ENCODE measurements at regions not wholly inside any gene's neighbourhood (a gene's known extent, or its start where the extent isn't known, plus 50 kb on each side); places are given as distances from the start of the nearest gene placed in this dataset.

- H3K4me3 ChIP-seq = no peak overlapping the region
- H3K27me3 ChIP-seq = no peaks in the 10 kb centered on the region
- H3K36me3 ChIP-seq = no peaks in the 10 kb centered on the region
- WGBS, 2 donors (ENCODE audit: low coverage in 1 of 2) = 40 to 74% methylated on average over 3 to 6 of the region's 6 CpGs
- TF ChIP-seq POLR2AphosphoS5 (IDR thresholded peaks at IDR 0.05) = peak in 1 of 3 donors; percentile 15
- no peak for TF ChIP-seq CTCF (IDR thresholded peaks at IDR 0.05)
- peak overlapping the region in 3 of 4 donors; percentile 21 to 49 (median 38) for H3K27ac ChIP-seq
- H3K4me1 ChIP-seq = peaks cover 10 to 56% (median 31%) of the 10 kb centered on the region in 4 donors
- DNase-seq = no peak
- no peaks in the 10 kb centered on the region for H3K9me3 ChIP-seq
- intact Hi-C loops (cut with DNase I; ENCODE audit: low total_unique reads) = loop anchor here (10.0 kb wide), 1 partner anchor 68 kb away; no protein-coding TSS in a partner anchor
- in situ Hi-C loops (cut with MboI; ENCODE audit: low pct_ligation_motif_present in 1 of 4, low pct_unique_long_range_greater_than_20kb in 1 of 4, low sequenced_read_pairs in 3 of 4) = no loop called here
Observed at GRCh38 chr5:68423154-68423811, 207.7 kb downstream of the PIK3R1 start.

DNA sequence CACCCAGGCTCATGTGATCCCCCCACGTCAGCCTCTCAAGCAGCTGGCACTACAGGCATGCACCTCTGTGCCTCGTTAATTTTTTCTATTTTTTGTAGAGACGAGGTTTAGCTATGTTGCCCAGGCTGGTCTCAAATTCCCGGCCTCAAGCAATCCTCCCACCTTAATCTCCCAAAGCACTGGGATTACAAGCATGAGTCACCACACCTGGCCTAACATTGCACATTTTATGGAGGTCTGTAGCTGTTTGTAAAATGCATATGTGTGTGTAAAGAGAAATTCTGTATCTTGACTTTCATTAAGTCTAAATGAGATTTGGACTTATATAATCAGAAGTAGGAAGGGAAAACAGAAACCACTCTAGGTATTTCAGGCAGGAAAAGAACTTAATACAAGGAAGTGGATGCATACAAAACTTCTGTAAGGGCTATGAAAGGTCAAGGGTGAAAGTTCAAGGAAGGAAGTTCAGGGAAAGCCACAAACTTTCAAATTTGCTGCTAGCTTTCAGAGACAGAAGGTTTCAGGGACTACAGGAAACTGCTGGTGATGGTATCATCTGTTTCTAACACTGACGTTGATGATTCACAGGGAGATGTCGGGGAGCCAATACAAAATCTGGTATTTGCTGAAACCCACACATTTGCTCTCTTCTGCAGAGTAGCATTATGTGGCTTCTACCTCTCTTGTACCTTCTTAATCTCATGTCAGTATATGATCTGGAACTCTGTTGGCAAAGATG lies 209.4 kb downstream of the PIK3R1 start:
- Histone ChIP-seq H3K27ac (peak overlapping the region; percentile 23 to 52 (median 44)), H3K27me3 (no peaks in the 10 kb centered on the region), H3K9me3 (no peaks in the 10 kb centered on the region), H3K4me3 (no peak overlapping the region), H3K4me1 (peaks cover 3 to 39% (median 22%) of the 10 kb centered on the region in 4 donors), H3K36me3 (no peaks in the 10 kb centered on the region)
- 50 to 74% methylated on average over 4 to 6 of the region's 6 CpGs for WGBS, 2 donors (ENCODE audit: low coverage in 1 of 2)
- in situ Hi-C loops (cut with MboI; ENCODE audit: low pct_ligation_motif_present in 1 of 4, low pct_unique_long_range_greater_than_20kb in 1 of 4, low sequenced_read_pairs in 3 of 4) = no loop called here
- DNase-seq = no peak
- no peak for TF ChIP-seq POLR2AphosphoS5 (IDR thresholded peaks at IDR 0.05)
- intact Hi-C loops (cut with DNase I; ENCODE audit: low total_unique reads) = loop anchor here (10.0 kb wide), 1 partner anchor 70 kb away; no protein-coding TSS in a partner anchor

DNA sequence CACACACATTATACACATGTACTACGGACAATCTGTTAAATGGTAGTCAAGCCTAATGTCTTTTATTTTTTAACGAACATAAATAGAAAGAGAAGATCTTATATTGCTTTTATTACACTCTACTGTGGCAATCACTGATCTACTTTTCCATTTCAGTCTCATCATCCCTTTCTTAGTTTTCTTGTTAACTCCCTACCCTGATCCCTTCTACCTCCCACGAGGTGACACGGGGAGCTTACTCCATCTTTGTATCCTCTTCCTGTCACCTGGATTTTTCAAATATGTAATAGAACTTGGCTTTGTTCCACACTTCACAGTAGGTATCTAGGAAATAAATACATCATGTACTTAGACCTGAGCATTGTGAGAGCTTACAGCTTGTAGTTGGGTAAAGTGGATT lies 211.0 kb downstream of the PIK3R1 start:
- H3K36me3 ChIP-seq = no peaks in the 10 kb centered on the region
- no peak overlapping the region for H3K27ac ChIP-seq
- H3K9me3 ChIP-seq = no peaks in the 10 kb centered on the region
- H3K27me3 ChIP-seq = no peaks in the 10 kb centered on the region
- intact Hi-C loops (cut with DNase I; ENCODE audit: low total_unique reads) (loop anchor here (10.0 kb wide), 1 partner anchor 72 kb away; no protein-coding TSS in a partner anchor), in situ Hi-C loops (cut with MboI; ENCODE audit: low pct_ligation_motif_present in 1 of 4, low pct_unique_long_range_greater_than_20kb in 1 of 4, low sequenced_read_pairs in 3 of 4) (no loop called here)
- no peak for DNase-seq
- H3K4me1 ChIP-seq = peaks cover 3 to 31% (median 16%) of the 10 kb centered on the region in 4 donors
- H3K4me3 ChIP-seq = no peak overlapping the region
- WGBS, 2 donors (ENCODE audit: low coverage in 1 of 2) = 75 to 93% methylated on average over 4 of the region's 4 CpGs
- TF ChIP-seq POLR2A (IDR thresholded peaks at IDR 0.05) = no peak
- no peak for TF ChIP-seq CTCF (IDR thresholded peaks at IDR 0.05)

- Histone ChIP-seq H3K4me1 (peaks cover 3 to 27% (median 12%) of the 10 kb centered on the region in 4 donors), H3K4me3 (no peak overlapping the region), H3K36me3 (no peaks in the 10 kb centered on the region), H3K27me3 (no peaks in the 10 kb centered on the region), H3K27ac (no peak overlapping the region), H3K9me3 (no peaks in the 10 kb centered on the region)
- in situ Hi-C loops (cut with MboI; ENCODE audit: low pct_ligation_motif_present in 1 of 4, low pct_unique_long_range_greater_than_20kb in 1 of 4, low sequenced_read_pairs in 3 of 4) = no loop called here
- intact Hi-C loops (cut with DNase I; ENCODE audit: low total_unique reads) = loop anchor here (10.0 kb wide), 1 partner anchor 74 kb away; no protein-coding TSS in a partner anchor
- TF ChIP-seq POLR2AphosphoS5 (IDR thresholded peaks at IDR 0.05) (no peak), POLR2A (IDR thresholded peaks at IDR 0.05) (no peak), CTCF (IDR thresholded peaks at IDR 0.05) (no peak), EP300 (IDR thresholded peaks at IDR 0.05; ENCODE audit: low read depth) (no peak)
- WGBS, 2 donors (ENCODE audit: low coverage in 1 of 2) = 78 to 94% methylated on average over 1 to 9 of the region's 9 CpGs
- DNase-seq = no peak
Observed at GRCh38 chr5:68428231-68428811, 212.8 kb downstream of the PIK3R1 start.

Measured in transverse colon (tissue), 4 donors.